22Rv1 (cell line): ENCODE measurements at regions not wholly inside any gene's neighbourhood (a gene's known extent, or its start where the extent isn't known, plus 50 kb on each side); places are given as distances from the start of the nearest gene placed in this dataset.

Source experiments
- ZFX ChIP-seq: fragments of 450-650 bp; IDR thresholded peaks from 2 replicates; pipeline ENCODE4 v1.6.1; 2017; ENCODE audit warnings: antibody characterized with exemption, borderline replicate concordance
- TF ChIP-seq, protein P1 (sequence below): fragments of 450-650 bp; IDR thresholded peaks from 2 replicates; pipeline ENCODE4 v1.5.1; 2017; ENCODE audit warnings: mild to moderate bottlenecking

DNA sequence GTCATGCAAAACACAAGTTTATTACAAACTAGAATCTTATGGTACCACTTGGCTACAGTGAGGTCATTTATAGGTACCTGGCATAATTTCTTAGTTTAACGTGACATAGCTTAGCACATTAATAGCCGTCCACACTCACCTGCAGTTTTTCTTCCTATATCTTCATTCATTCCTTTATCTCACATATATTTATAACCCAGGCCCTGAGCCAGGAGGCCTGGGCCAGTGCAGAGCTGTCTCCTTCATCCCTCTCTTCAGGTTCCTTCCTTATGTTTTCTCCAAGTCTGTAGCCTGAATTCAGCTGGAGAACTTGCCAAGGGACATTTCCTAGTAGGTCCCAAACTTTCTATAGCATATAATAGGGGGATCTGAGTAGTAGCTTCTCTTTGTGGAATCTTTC is 367.9 kb upstream of the SGCD start:
- TF ChIP-seq, protein P1, sequence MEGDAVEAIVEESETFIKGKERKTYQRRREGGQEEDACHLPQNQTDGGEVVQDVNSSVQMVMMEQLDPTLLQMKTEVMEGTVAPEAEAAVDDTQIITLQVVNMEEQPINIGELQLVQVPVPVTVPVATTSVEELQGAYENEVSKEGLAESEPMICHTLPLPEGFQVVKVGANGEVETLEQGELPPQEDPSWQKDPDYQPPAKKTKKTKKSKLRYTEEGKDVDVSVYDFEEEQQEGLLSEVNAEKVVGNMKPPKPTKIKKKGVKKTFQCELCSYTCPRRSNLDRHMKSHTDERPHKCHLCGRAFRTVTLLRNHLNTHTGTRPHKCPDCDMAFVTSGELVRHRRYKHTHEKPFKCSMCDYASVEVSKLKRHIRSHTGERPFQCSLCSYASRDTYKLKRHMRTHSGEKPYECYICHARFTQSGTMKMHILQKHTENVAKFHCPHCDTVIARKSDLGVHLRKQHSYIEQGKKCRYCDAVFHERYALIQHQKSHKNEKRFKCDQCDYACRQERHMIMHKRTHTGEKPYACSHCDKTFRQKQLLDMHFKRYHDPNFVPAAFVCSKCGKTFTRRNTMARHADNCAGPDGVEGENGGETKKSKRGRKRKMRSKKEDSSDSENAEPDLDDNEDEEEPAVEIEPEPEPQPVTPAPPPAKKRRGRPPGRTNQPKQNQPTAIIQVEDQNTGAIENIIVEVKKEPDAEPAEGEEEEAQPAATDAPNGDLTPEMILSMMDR = no peak
- TF ChIP-seq ZFX = no peak
